CD4-positive, alpha-beta memory T cell (primary cell): ENCODE measurements at regions not wholly inside any gene's neighbourhood (a gene's known extent, or its start where the extent isn't known, plus 50 kb on each side); places are given as distances from the start of the nearest gene placed in this dataset.

Experiments
- CTCF ChIA-PET: fragments of 350-600 bp; sonication (Branson Sonifier 250); formaldehyde crosslinking; loops from one replicate; lab custom pipeline; 2021; ENCODE audit warnings: inconsistent platforms; ENCODE audit not compliant: partially characterized antibody; lab: Charles Lee
- POLR2A ChIA-PET: fragments of 350-600 bp; sonication (Branson Sonifier 250); formaldehyde crosslinking; loops from one replicate; lab custom pipeline; 2021; ENCODE audit not compliant: partially characterized antibody; lab: Charles Lee
- DNase-seq, 5 donors: peaks; one replicate each; pipeline versions ENCODE4 v3.0.0 to v3.0.0-alpha.2; 2020 to 2022; ENCODE audit warnings: mixed read lengths in 1 of 5
- H3K27ac ChIP-seq: one replicate; pipeline ENCODE4 v1.7.0; 2013; ENCODE audit warnings: low read depth, low read length
- H3K27me3 ChIP-seq: 2 replicates; pipeline ENCODE4 v1.7.0; 2013; ENCODE audit warnings: mild to moderate bottlenecking, low read length, moderate library complexity; ENCODE audit not compliant: insufficient read depth
- H3K36me3 ChIP-seq: 2 replicates; pipeline ENCODE4 v1.7.0; 2013; ENCODE audit warnings: mild to moderate bottlenecking, low read length, moderate library complexity; ENCODE audit not compliant: insufficient read depth
- H3K4me1 ChIP-seq: 2 replicates; pipeline ENCODE4 v1.7.0; 2013; ENCODE audit warnings: mild to moderate bottlenecking, low read length, moderate library complexity; ENCODE audit not compliant: insufficient read depth
- H3K4me3 ChIP-seq, 2 donors: one replicate each; pipeline ENCODE4 v1.7.0; 2013; ENCODE audit warnings: low read length in 2 of 2, mild to moderate bottlenecking in 1 of 2
- H3K9me3 ChIP-seq, 2 donors: one replicate each; pipeline ENCODE4 v1.7.0; 2013; ENCODE audit warnings: low read length in 2 of 2, control low read depth in 1 of 2; ENCODE audit not compliant: control insufficient read depth in 1 of 2
- H3K27ac Mint-ChIP-seq, 7 donors: one replicate each; pipeline ENCODE4 v1.8.0; 2020 to 2021; ENCODE audit warnings: mixed read lengths in 7 of 7, mild to moderate bottlenecking in 6 of 7, inconsistent platforms in 3 of 7, moderate library complexity in 3 of 7
- H3K27me3 Mint-ChIP-seq, 2 donors: one replicate each; pipeline ENCODE4 v1.8.0; 2020 to 2021; ENCODE audit warnings: mixed read lengths in 2 of 2
- H3K36me3 Mint-ChIP-seq, 2 donors: one replicate each; pipeline ENCODE4 v1.8.0; 2020 to 2021; ENCODE audit warnings: mixed read lengths in 2 of 2, inconsistent platforms in 1 of 2, mild to moderate bottlenecking in 1 of 2
- H3K4me1 Mint-ChIP-seq, 4 donors: one replicate each; pipeline ENCODE4 v1.8.0; 2020 to 2021; ENCODE audit warnings: mixed read lengths in 4 of 4, mild to moderate bottlenecking in 1 of 4
- H3K4me3 Mint-ChIP-seq, 8 donors: one replicate each; pipeline ENCODE4 v1.8.0; 2020 to 2021; ENCODE audit warnings: mixed read lengths in 8 of 8, mild to moderate bottlenecking in 7 of 8, moderate library complexity in 6 of 8, inconsistent platforms in 3 of 8
- H3K9me3 Mint-ChIP-seq, 8 donors: one replicate each; pipeline ENCODE4 v1.8.0; 2020 to 2021; ENCODE audit warnings: mixed read lengths in 8 of 8, mild to moderate bottlenecking in 5 of 8, inconsistent platforms in 3 of 8, moderate library complexity in 1 of 8
- intact Hi-C: fragments of 100-400 bp; cut with micrococcal nuclease; formaldehyde crosslinking; loops from one replicate; pipeline ENCODE4 v1.15.1; 2023

- DNase-seq: no peak
- Histone ChIP-seq H3K27ac (no peak overlapping the region), H3K9me3 (no peaks in the 10 kb centered on the region), H3K36me3 (no peaks in the 10 kb centered on the region), H3K4me3 (no peak overlapping the region), H3K27me3 (no peaks in the 10 kb centered on the region), H3K4me1 (peaks cover 8% of the 10 kb centered on the region)
- ChIA-PET CTCF (interaction anchor here (1.7 to 4.6 kb wide), 2 partner anchors 9 to 34 kb away, joined by 6 to 31 read pairs; no protein-coding TSS in a partner anchor), POLR2A (no interaction called here)
- Mint-ChIP-seq H3K4me3 (no peak overlapping the region), H3K9me3 (peaks cover 0 to 4% (median 0%) of the 10 kb centered on the region in 8 donors), H3K36me3 (peaks cover 0 to 2% of the 10 kb centered on the region in 2 donors), H3K27ac (no peak overlapping the region), H3K27me3 (peaks cover 5 to 12% of the 10 kb centered on the region in 2 donors), H3K4me1 (peaks cover 6 to 25% (median 11%) of the 10 kb centered on the region in 4 donors)
- intact Hi-C loops: no loop called here
Measured at GRCh38 chr14:106838991-106839769, 1312.8 kb downstream of the TMEM121 start.

DNA sequence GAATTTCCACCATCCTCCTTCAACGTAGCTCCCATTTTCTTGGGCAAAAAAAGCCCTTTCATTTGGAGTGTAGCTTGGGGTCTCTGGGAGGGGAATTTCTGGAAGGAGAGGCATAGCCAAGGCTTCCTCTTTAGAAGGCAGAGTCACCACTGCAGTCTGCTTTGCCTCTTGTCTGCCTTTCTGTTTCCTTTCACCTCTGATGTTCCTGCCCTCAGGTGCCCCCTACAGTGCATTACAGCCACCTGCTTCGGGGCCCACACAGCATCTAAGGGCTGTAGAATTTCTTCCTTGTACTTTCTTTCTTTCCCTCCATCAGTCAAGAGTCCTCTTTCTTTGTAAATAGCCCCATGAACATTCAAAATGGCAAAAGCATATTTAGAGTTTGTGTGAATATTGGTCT, 1313.9 kb downstream of the TMEM121 start:
- Mint-ChIP-seq H3K27ac (peak overlapping the region in 1 of 7 donors; percentile 6), H3K4me3 (no peak overlapping the region), H3K27me3 (peaks cover 0 to 7% of the 10 kb centered on the region in 2 donors), H3K9me3 (peaks cover 0 to under 1% (median 0%) of the 10 kb centered on the region in 8 donors), H3K36me3 (peaks cover 0 to 8% of the 10 kb centered on the region in 2 donors), H3K4me1 (peaks cover 7 to 32% (median 12%) of the 10 kb centered on the region in 4 donors)
- no peaks in the 10 kb centered on the region for H3K27me3 ChIP-seq
- ChIA-PET CTCF (interaction anchor here (1.2 to 4.6 kb wide), 5 partner anchors 10 to 51 kb away, joined by 5 to 31 read pairs (median 5); no protein-coding TSS in a partner anchor), POLR2A (no interaction called here)
- no peak overlapping the region for H3K27ac ChIP-seq
- no peak for DNase-seq
- H3K9me3 ChIP-seq: no peaks in the 10 kb centered on the region
- peaks cover 13% of the 10 kb centered on the region for H3K4me1 ChIP-seq
- intact Hi-C loops: no loop called here
- no peak overlapping the region for H3K4me3 ChIP-seq
- no peaks in the 10 kb centered on the region for H3K36me3 ChIP-seq

- no peak overlapping the region for H3K4me3 Mint-ChIP-seq
- Histone ChIP-seq H3K9me3 (no peaks in the 10 kb centered on the region), H3K36me3 (no peaks in the 10 kb centered on the region), H3K4me3 (no peak overlapping the region), H3K4me1 (peaks cover 20% of the 10 kb centered on the region), H3K27ac (no peak overlapping the region), H3K27me3 (no peaks in the 10 kb centered on the region)
- H3K27ac Mint-ChIP-seq: no peak overlapping the region
- intact Hi-C loops: no loop called here
- ChIA-PET CTCF (interaction anchor here (0.7 to 4.6 kb wide), 7 partner anchors 9 to 51 kb away, joined by 3 to 31 read pairs (median 5); no protein-coding TSS in a partner anchor), POLR2A (no interaction called here)
- peaks cover 0 to 3% of the 10 kb centered on the region in 2 donors for H3K27me3 Mint-ChIP-seq
- peaks cover 0 to 8% of the 10 kb centered on the region in 2 donors for H3K36me3 Mint-ChIP-seq
- H3K4me1 Mint-ChIP-seq: peaks cover 11 to 39% (median 18%) of the 10 kb centered on the region in 4 donors
- DNase-seq: no peak
- H3K9me3 Mint-ChIP-seq: no peaks in the 10 kb centered on the region
Measured at GRCh38 chr14:106840991-106841390, 1314.6 kb downstream of the TMEM121 start.

DNA sequence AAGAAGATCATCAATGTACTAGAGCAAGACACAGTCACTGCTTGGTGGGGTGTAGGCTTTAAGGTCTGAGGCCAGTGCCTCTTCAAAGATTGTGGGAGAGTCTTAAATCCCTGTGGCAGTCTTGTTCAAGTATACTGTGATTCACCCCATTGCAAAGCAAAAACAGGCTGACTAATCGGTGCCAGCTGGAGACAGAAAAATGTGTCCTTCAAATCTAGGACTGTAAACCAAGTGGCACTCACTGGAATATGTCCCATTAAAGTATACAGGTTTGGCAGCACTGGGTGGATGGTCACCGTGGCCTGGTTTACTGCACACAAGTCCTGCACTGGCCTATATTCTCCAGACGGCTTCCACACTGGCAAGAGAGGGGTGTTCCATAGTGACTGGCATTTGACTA, 1315.3 kb downstream of the TMEM121 start:
- no peaks in the 10 kb centered on the region for H3K9me3 Mint-ChIP-seq
- no peak overlapping the region for H3K4me3 ChIP-seq
- CTCF ChIA-PET: interaction anchor here (1.2 to 4.6 kb wide), 6 partner anchors 11 to 52 kb away, joined by 3 to 31 read pairs (median 5); no protein-coding TSS in a partner anchor
- DNase-seq: no peak
- no peak overlapping the region for H3K4me3 Mint-ChIP-seq
- H3K27ac ChIP-seq: no peak overlapping the region
- POLR2A ChIA-PET: no interaction called here
- peaks cover 0 to 8% of the 10 kb centered on the region in 2 donors for H3K36me3 Mint-ChIP-seq
- peak overlapping the region in 1 of 7 donors; percentile 16 for H3K27ac Mint-ChIP-seq
- peaks cover 20% of the 10 kb centered on the region for H3K4me1 ChIP-seq
- H3K4me1 Mint-ChIP-seq: peaks cover 11 to 46% (median 21%) of the 10 kb centered on the region in 4 donors
- no peaks in the 10 kb centered on the region for H3K27me3 Mint-ChIP-seq
- H3K36me3 ChIP-seq: no peaks in the 10 kb centered on the region
- H3K27me3 ChIP-seq: no peaks in the 10 kb centered on the region
- H3K9me3 ChIP-seq: no peaks in the 10 kb centered on the region
- intact Hi-C loops: no loop called here

DNA sequence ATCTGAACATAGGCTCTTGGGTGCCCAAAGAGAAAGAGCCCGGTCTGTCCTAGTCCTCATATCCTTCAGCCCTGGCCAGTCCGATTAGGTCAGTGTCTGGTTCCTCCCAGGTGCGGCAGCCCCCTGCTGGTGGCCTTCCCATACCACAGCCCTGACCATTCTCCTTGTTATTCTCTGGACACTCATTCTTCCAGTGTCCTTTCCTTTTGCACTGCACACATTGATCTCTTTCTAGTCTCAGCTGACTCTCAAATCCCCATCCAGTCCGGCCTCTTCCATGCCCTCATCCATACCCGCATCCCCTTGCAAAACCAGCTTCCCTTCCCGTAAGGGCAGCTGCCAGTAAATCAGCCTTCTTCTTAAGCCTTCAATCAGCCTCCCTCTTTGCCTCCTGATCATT, 1316.3 kb downstream of the TMEM121 start:
- POLR2A ChIA-PET: interaction anchor here (0.6 kb wide), 1 partner anchor 12 kb away, joined by 3 read pairs; no protein-coding TSS in a partner anchor
- Mint-ChIP-seq H3K27me3 (no peaks in the 10 kb centered on the region), H3K4me1 (peaks cover 11 to 47% (median 21%) of the 10 kb centered on the region in 4 donors), H3K4me3 (peak overlapping the region in 6 of 8 donors; percentile 2 to 95 (median 16)), H3K36me3 (peaks cover 0 to 8% of the 10 kb centered on the region in 2 donors), H3K27ac (peak overlapping the region in 4 of 7 donors; percentile 1 to 69 (median 45)), H3K9me3 (no peaks in the 10 kb centered on the region)
- H3K36me3 ChIP-seq: no peaks in the 10 kb centered on the region
- H3K27ac ChIP-seq: no peak overlapping the region
- no peak for DNase-seq
- H3K4me1 ChIP-seq: peaks cover 20% of the 10 kb centered on the region
- H3K9me3 ChIP-seq: no peaks in the 10 kb centered on the region
- no peaks in the 10 kb centered on the region for H3K27me3 ChIP-seq
- CTCF ChIA-PET: interaction anchor here (2.3 to 2.5 kb wide), 2 partner anchors 12 to 31 kb away, joined by 10 to 18 read pairs; no protein-coding TSS in a partner anchor
- H3K4me3 ChIP-seq: no peak overlapping the region
- intact Hi-C loops: no loop called here

- peak overlapping the region; percentile 95 to 98 (median 97) for H3K4me3 Mint-ChIP-seq
- intact Hi-C loops: no loop called here
- peaks cover 20% of the 10 kb centered on the region for H3K4me1 ChIP-seq
- H3K27me3 Mint-ChIP-seq: no peaks in the 10 kb centered on the region
- no peaks in the 10 kb centered on the region for H3K27me3 ChIP-seq
- peak in 1 of 5 donors; percentile 1 for DNase-seq
- H3K27ac ChIP-seq: peak overlapping the region; percentile 58
- H3K9me3 ChIP-seq: no peaks in the 10 kb centered on the region
- H3K27ac Mint-ChIP-seq: peak overlapping the region; percentile 69 to 97 (median 92)
- ChIA-PET CTCF (interaction anchor here (1.2 to 2.5 kb wide), 3 partner anchors 13 to 30 kb away, joined by 3 to 18 read pairs (median 10); no protein-coding TSS in a partner anchor), POLR2A (interaction anchor here (0.7 to 2.0 kb wide), 2 partner anchors 18 to 29 kb away, joined by 4 to 8 read pairs; no protein-coding TSS in a partner anchor)
- no peaks in the 10 kb centered on the region for H3K36me3 ChIP-seq
- H3K36me3 Mint-ChIP-seq: peaks cover 0 to 8% of the 10 kb centered on the region in 2 donors
- peaks cover 11 to 47% (median 21%) of the 10 kb centered on the region in 4 donors for H3K4me1 Mint-ChIP-seq
- peak overlapping the region; percentile 83 to 94 for H3K4me3 ChIP-seq
- H3K9me3 Mint-ChIP-seq: no peaks in the 10 kb centered on the region
Measured at GRCh38 chr14:106843386-106843785, 1317.0 kb downstream of the TMEM121 start.
